ENCODE measurements at regions not wholly inside any gene's neighbourhood (a gene's known extent, or its start where the extent isn't known, plus 50 kb on each side); places are given as distances from the start of the nearest gene placed in this dataset.

- H3K4me1 ChIP-seq (ENCODE audit: control insufficient read depth, insufficient read depth, low read length), result no peaks in the 10 kb centered on the region
- no peaks in the 10 kb centered on the region for H3K27me3 ChIP-seq (ENCODE audit: control insufficient read depth, insufficient read depth, low read length)
- no peaks in the 10 kb centered on the region for H3K9me3 ChIP-seq (replicated peaks; ENCODE audit: low read length)
- no peaks in the 10 kb centered on the region for H3K36me3 ChIP-seq (ENCODE audit: insufficient read depth, low read length)
- no peak overlapping the region for H3K4me3 ChIP-seq (ENCODE audit: low read length)
- H3K4me2 ChIP-seq (ENCODE audit: low read length), result no peak overlapping the region
- H3K9ac ChIP-seq (ENCODE audit: low read depth, low read length), result no peak overlapping the region
These were observed 808.2 kb downstream of the SQOR start for GRCh38 chr15:46442901-46443590.

- H3K4me3 ChIP-seq (ENCODE audit: low read length), result no peak overlapping the region
- no peak overlapping the region for H3K4me2 ChIP-seq (ENCODE audit: low read length)
- H3K27me3 ChIP-seq (ENCODE audit: control insufficient read depth, insufficient read depth, low read length), result no peaks in the 10 kb centered on the region
- no peak overlapping the region for H3K9ac ChIP-seq (ENCODE audit: low read depth, low read length)
- H3K9me3 ChIP-seq (replicated peaks; ENCODE audit: low read length), result peaks cover 8% of the 10 kb centered on the region
- H3K36me3 ChIP-seq (ENCODE audit: insufficient read depth, low read length), result no peaks in the 10 kb centered on the region
- no peaks in the 10 kb centered on the region for H3K4me1 ChIP-seq (ENCODE audit: control insufficient read depth, insufficient read depth, low read length)
These were observed 815.4 kb downstream of the SQOR start for GRCh38 chr15:46450112-46450809.

GRCh38 chr15:46450810-46451182 is 816.0 kb downstream of the SQOR start:
- no peaks in the 10 kb centered on the region for H3K36me3 ChIP-seq (ENCODE audit: insufficient read depth, low read length)
- H3K4me2 ChIP-seq (ENCODE audit: low read length), result no peak overlapping the region
- H3K9ac ChIP-seq (ENCODE audit: low read depth, low read length), result no peak overlapping the region
- no peaks in the 10 kb centered on the region for H3K4me1 ChIP-seq (ENCODE audit: control insufficient read depth, insufficient read depth, low read length)
- H3K9me3 ChIP-seq (replicated peaks; ENCODE audit: low read length), result peaks cover 8% of the 10 kb centered on the region
- no peaks in the 10 kb centered on the region for H3K27me3 ChIP-seq (ENCODE audit: control insufficient read depth, insufficient read depth, low read length)
- H3K4me3 ChIP-seq (ENCODE audit: low read length), result no peak overlapping the region

GRCh38 chr15:46452297-46452820 is 817.5 kb downstream of the SQOR start:
- Histone ChIP-seq H3K9me3 (replicated peaks; ENCODE audit: low read length) (peaks cover 12% of the 10 kb centered on the region), H3K4me1 (ENCODE audit: control insufficient read depth, insufficient read depth, low read length) (no peaks in the 10 kb centered on the region), H3K27me3 (ENCODE audit: control insufficient read depth, insufficient read depth, low read length) (no peaks in the 10 kb centered on the region), H3K9ac (ENCODE audit: low read depth, low read length) (no peak overlapping the region), H3K4me3 (ENCODE audit: low read length) (no peak overlapping the region), H3K36me3 (ENCODE audit: insufficient read depth, low read length) (no peaks in the 10 kb centered on the region), H3K4me2 (ENCODE audit: low read length) (no peak overlapping the region)

GRCh38 chr15:46456456-46456855 is 821.6 kb downstream of the SQOR start:
- Histone ChIP-seq H3K4me2 (ENCODE audit: low read length) (no peak overlapping the region), H3K9me3 (replicated peaks; ENCODE audit: low read length) (peaks cover 12% of the 10 kb centered on the region), H3K27me3 (ENCODE audit: control insufficient read depth, insufficient read depth, low read length) (no peaks in the 10 kb centered on the region), H3K4me3 (ENCODE audit: low read length) (no peak overlapping the region), H3K9ac (ENCODE audit: low read depth, low read length) (no peak overlapping the region), H3K4me1 (ENCODE audit: control insufficient read depth, insufficient read depth, low read length) (no peaks in the 10 kb centered on the region), H3K36me3 (ENCODE audit: insufficient read depth, low read length) (no peaks in the 10 kb centered on the region)

GRCh38 chr15:46460431-46461094 is 825.7 kb downstream of the SQOR start:
- Histone ChIP-seq H3K4me1 (ENCODE audit: control insufficient read depth, insufficient read depth, low read length) (no peaks in the 10 kb centered on the region), H3K4me3 (ENCODE audit: low read length) (no peak overlapping the region), H3K9me3 (replicated peaks; ENCODE audit: low read length) (peaks cover 10% of the 10 kb centered on the region), H3K27me3 (ENCODE audit: control insufficient read depth, insufficient read depth, low read length) (no peaks in the 10 kb centered on the region), H3K9ac (ENCODE audit: low read depth, low read length) (no peak overlapping the region), H3K36me3 (ENCODE audit: insufficient read depth, low read length) (no peaks in the 10 kb centered on the region), H3K4me2 (ENCODE audit: low read length) (no peak overlapping the region)

GRCh38 chr15:46461416-46461815 is 826.6 kb downstream of the SQOR start:
- H3K4me3 ChIP-seq (ENCODE audit: low read length), result no peak overlapping the region
- no peak overlapping the region for H3K9ac ChIP-seq (ENCODE audit: low read depth, low read length)
- H3K9me3 ChIP-seq (replicated peaks; ENCODE audit: low read length), result peaks cover 9% of the 10 kb centered on the region
- H3K4me2 ChIP-seq (ENCODE audit: low read length), result no peak overlapping the region
- H3K27me3 ChIP-seq (ENCODE audit: control insufficient read depth, insufficient read depth, low read length), result no peaks in the 10 kb centered on the region
- H3K4me1 ChIP-seq (ENCODE audit: control insufficient read depth, insufficient read depth, low read length), result no peaks in the 10 kb centered on the region
- no peaks in the 10 kb centered on the region for H3K36me3 ChIP-seq (ENCODE audit: insufficient read depth, low read length)

GRCh38 chr15:46467041-46467440 is 832.2 kb downstream of the SQOR start:
- H3K9ac ChIP-seq (ENCODE audit: low read depth, low read length), result no peak overlapping the region

GRCh38 chr15:46471096-46471495 is 836.3 kb downstream of the SQOR start:
- H3K4me2 ChIP-seq (ENCODE audit: low read length), result no peak overlapping the region
- H3K9ac ChIP-seq (ENCODE audit: low read depth, low read length), result no peak overlapping the region
- no peaks in the 10 kb centered on the region for H3K36me3 ChIP-seq (ENCODE audit: insufficient read depth, low read length)
- H3K4me1 ChIP-seq (ENCODE audit: control insufficient read depth, insufficient read depth, low read length), result no peaks in the 10 kb centered on the region
- no peaks in the 10 kb centered on the region for H3K27me3 ChIP-seq (ENCODE audit: control insufficient read depth, insufficient read depth, low read length)
- peaks cover 7% of the 10 kb centered on the region for H3K9me3 ChIP-seq (replicated peaks; ENCODE audit: low read length)
- no peak overlapping the region for H3K4me3 ChIP-seq (ENCODE audit: low read length)

More at GRCh38 chr15:46467041-46467440, 832.2 kb downstream of the SQOR start:
- Histone ChIP-seq H3K4me3 (ENCODE audit: low read length) (no peak overlapping the region), H3K4me2 (ENCODE audit: low read length) (no peak overlapping the region), H3K9me3 (replicated peaks; ENCODE audit: low read length) (peaks cover 4% of the 10 kb centered on the region), H3K36me3 (ENCODE audit: insufficient read depth, low read length) (no peaks in the 10 kb centered on the region), H3K27me3 (ENCODE audit: control insufficient read depth, insufficient read depth, low read length) (no peaks in the 10 kb centered on the region), H3K4me1 (ENCODE audit: control insufficient read depth, insufficient read depth, low read length) (no peaks in the 10 kb centered on the region)

- no peak overlapping the region for H3K9ac ChIP-seq (ENCODE audit: low read depth, low read length)
- peaks cover 8% of the 10 kb centered on the region for H3K9me3 ChIP-seq (replicated peaks; ENCODE audit: low read length)
- no peak overlapping the region for H3K4me3 ChIP-seq (ENCODE audit: low read length)
- no peaks in the 10 kb centered on the region for H3K36me3 ChIP-seq (ENCODE audit: insufficient read depth, low read length)
- no peak overlapping the region for H3K4me2 ChIP-seq (ENCODE audit: low read length)
- H3K4me1 ChIP-seq (ENCODE audit: control insufficient read depth, insufficient read depth, low read length), result no peaks in the 10 kb centered on the region
- H3K27me3 ChIP-seq (ENCODE audit: control insufficient read depth, insufficient read depth, low read length), result no peaks in the 10 kb centered on the region
These were observed 854.4 kb downstream of the SQOR start for GRCh38 chr15:46489276-46489675.

- H3K9me3 ChIP-seq (replicated peaks; ENCODE audit: low read length), result peaks cover 5% of the 10 kb centered on the region
- no peaks in the 10 kb centered on the region for H3K4me1 ChIP-seq (ENCODE audit: control insufficient read depth, insufficient read depth, low read length)
- H3K36me3 ChIP-seq (ENCODE audit: insufficient read depth, low read length), result no peaks in the 10 kb centered on the region
These were observed 861.8 kb downstream of the SQOR start for GRCh38 chr15:46496491-46497115.

More at GRCh38 chr15:46496491-46497115, 861.8 kb downstream of the SQOR start:
- no peak overlapping the region for H3K9ac ChIP-seq (ENCODE audit: low read depth, low read length)
- H3K4me3 ChIP-seq (ENCODE audit: low read length), result no peak overlapping the region
- no peaks in the 10 kb centered on the region for H3K27me3 ChIP-seq (ENCODE audit: control insufficient read depth, insufficient read depth, low read length)
- no peak overlapping the region for H3K4me2 ChIP-seq (ENCODE audit: low read length)

Measured in skeletal muscle satellite cell (primary cell).